B cell (primary cell): ENCODE measurements at regions not wholly inside any gene's neighbourhood (a gene's known extent, or its start where the extent isn't known, plus 50 kb on each side); places are given as distances from the start of the nearest gene placed in this dataset.

ENCODE experiments used
- ATAC-seq: fragments of 200-7000 bp; cut with Tn5 transposase; one replicate; pipeline ENCODE4 v1.10.0; 2021; ENCODE audit warnings: low read depth, mild to moderate bottlenecking, moderate number of reproducible peaks, moderate library complexity
- CTCF ChIA-PET: fragments of 350-600 bp; sonication (Branson Sonifier 250); formaldehyde crosslinking; loops from one replicate; lab custom pipeline; 2021; ENCODE audit warnings: antibody characterized with exemption, inconsistent platforms; lab: Charles Lee
- POLR2A ChIA-PET: fragments of 350-600 bp; sonication (Branson Sonifier 250); formaldehyde crosslinking; loops from one replicate; lab custom pipeline; 2021; ENCODE audit warnings: antibody characterized with exemption; lab: Charles Lee
- DNase-seq: peaks from one replicate; pipeline ENCODE4 v3.0.0; 2013
- H2AFZ ChIP-seq: 2 replicates; pipeline ENCODE4 v1.6.1; 2012; ENCODE audit warnings: mild to moderate bottlenecking, low read depth, low read length; ENCODE audit not compliant: insufficient read depth, poor library complexity, severe bottlenecking
- H3K27ac ChIP-seq, 2 donors: 1 replicate in 1 of 2; 2 replicates in 1 of 2; pipeline ENCODE4 v1.5.1; 2012 to 2013; ENCODE audit warnings: low read length in 2 of 2, mild to moderate bottlenecking in 2 of 2, moderate library complexity in 1 of 2
- H3K27me3 ChIP-seq, 4 experiments: fragments of 200-600 bp in 1 of 4; sonication (generic) in 1 of 4; replicated peaks in 1 of 4; 1 replicate in 2 of 4; 2 replicates in 2 of 4; pipeline versions ENCODE4 v1.6.1 to v1.7.0; 2013 to 2016; ENCODE audit warnings: low read length in 3 of 4, mild to moderate bottlenecking in 2 of 4, mixed read lengths in 1 of 4, moderate library complexity in 1 of 4; ENCODE audit not compliant: insufficient read depth in 4 of 4, control insufficient read depth in 3 of 4; ENCODE audit errors: control extremely low read depth in 1 of 4
- H3K36me3 ChIP-seq, 2 experiments: replicated peaks in 1 of 2; 1 replicate in 1 of 2; 2 replicates in 1 of 2; pipeline versions ENCODE4 v1.6.1 to v1.7.1; 2013; ENCODE audit warnings: low read length in 1 of 2; ENCODE audit not compliant: insufficient read depth in 2 of 2, control insufficient read depth in 1 of 2; ENCODE audit errors: control extremely low read depth in 1 of 2, extremely low read depth in 1 of 2
- H3K4me1 ChIP-seq, 2 donors: fragments of 200-600 bp in 1 of 2; sonication (generic) in 1 of 2; 1 replicate in 1 of 2; 2 replicates in 1 of 2; pipeline versions ENCODE4 v1.5.1 to v1.6.1; 2013 to 2017; ENCODE audit warnings: low read length in 2 of 2; ENCODE audit not compliant: control insufficient read depth in 2 of 2, insufficient read depth in 2 of 2
- H3K4me2 ChIP-seq: replicated peaks from 2 replicates; pipeline ENCODE3; 2012; ENCODE audit warnings: mild to moderate bottlenecking, low read depth, low read length; ENCODE audit not compliant: poor library complexity, severe bottlenecking
- H3K4me3 ChIP-seq, 5 experiments: fragments of 200-600 bp in 1 of 5; sonication (generic) in 1 of 5; 1 replicate in 3 of 5; 2 replicates in 2 of 5; pipeline versions ENCODE4 v1.5.1 to v1.7.0; 2011 to 2016; ENCODE audit warnings: low read length in 4 of 5, mild to moderate bottlenecking in 4 of 5, low read depth in 2 of 5, control low read depth in 1 of 5, moderate library complexity in 1 of 5; ENCODE audit not compliant: insufficient read depth in 1 of 5; ENCODE audit errors: control extremely low read depth in 1 of 5, extremely low read depth in 1 of 5
- H3K79me2 ChIP-seq: fragments of 200-600 bp; sonication (generic); one replicate; pipeline ENCODE4 v1.6.0; 2016; ENCODE audit warnings: low read length; ENCODE audit not compliant: control insufficient read depth, insufficient read depth
- H3K9ac ChIP-seq: fragments of 200-600 bp; sonication (generic); 2 replicates; pipeline ENCODE4 v1.6.1; 2017; ENCODE audit warnings: mild to moderate bottlenecking, low read length, moderate library complexity
- H3K9me3 ChIP-seq, 3 donors: one replicate each; pipeline versions ENCODE4 v1.6.1 to v1.7.1; 2013; ENCODE audit warnings: low read length in 2 of 3; ENCODE audit not compliant: control insufficient read depth in 2 of 3, insufficient read depth in 1 of 3; ENCODE audit errors: control extremely low read depth in 1 of 3
- H4K20me1 ChIP-seq: 2 replicates; pipeline ENCODE4 v1.6.0; 2012; ENCODE audit warnings: mild to moderate bottlenecking, low read length; ENCODE audit not compliant: insufficient read depth, control insufficient read depth, poor library complexity, severe bottlenecking
- H3K27ac Mint-ChIP-seq: one replicate; pipeline ENCODE4 v1.8.0; 2021; ENCODE audit warnings: mixed read lengths
- H3K27me3 Mint-ChIP-seq: one replicate; pipeline ENCODE4 v1.8.0; 2021; ENCODE audit warnings: mixed read lengths
- H3K4me1 Mint-ChIP-seq: one replicate; pipeline ENCODE4 v1.8.0; 2021; ENCODE audit warnings: mixed read lengths
- H3K4me3 Mint-ChIP-seq: one replicate; pipeline ENCODE4 v1.8.0; 2021; ENCODE audit warnings: mixed read lengths
- H3K9me3 Mint-ChIP-seq: one replicate; pipeline ENCODE4 v1.8.0; 2022; ENCODE audit warnings: mixed read lengths; ENCODE audit not compliant: insufficient read depth
- CTCF ChIP-seq: fragments of 200-600 bp; IDR thresholded peaks from one replicate; pipeline ENCODE4 v1.8.0; 2022; ENCODE audit warnings: antibody characterized with exemption, mild to moderate bottlenecking
- EZH2 ChIP-seq: IDR thresholded peaks from 2 replicates; pipeline ENCODE4 v1.6.1; 2012; ENCODE audit warnings: borderline replicate concordance, low read depth, mild to moderate bottlenecking, moderate library complexity, low read length; ENCODE audit not compliant: insufficient read depth, poor library complexity, severe bottlenecking
- WGBS: methylation state at CpG from one replicate; pipeline ENCODE4 v1.1.5; 2013; ENCODE audit warnings: missing lambda C conversion rate; ENCODE audit not compliant: insufficient coverage; 5-methylcytosine and 5-hydroxymethylcytosine counted together
- intact Hi-C: fragments of 100-400 bp; cut with micrococcal nuclease; formaldehyde crosslinking; loops from one replicate; pipeline ENCODE4 v1.10.0; 2022

- POLR2A ChIA-PET, result no interaction called here
- no peak for DNase-seq
- TF ChIP-seq EZH2 (no peak), CTCF (no peak)
Observed at GRCh38 chr3:116776880-116777785, 67.6 kb downstream of the TUSC7 start.

DNA sequence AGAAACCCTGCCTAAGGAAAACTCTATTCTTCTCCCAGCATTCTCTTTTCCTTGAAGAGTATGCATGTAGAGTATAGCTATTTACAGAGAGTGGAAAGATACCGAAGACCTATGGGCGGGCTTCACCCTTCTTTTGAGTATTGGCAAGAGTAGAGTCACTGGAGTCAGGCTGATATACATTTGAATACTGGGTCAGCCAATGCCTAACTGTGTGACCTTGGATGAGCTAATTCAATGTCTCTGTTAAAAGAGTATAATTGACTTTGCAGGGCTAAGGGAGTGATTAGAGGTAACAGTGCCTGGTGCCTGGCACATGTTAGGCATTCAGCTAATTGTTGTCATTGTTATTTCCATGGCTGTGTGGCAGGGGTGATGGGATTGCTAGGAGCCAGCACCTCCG is 75.6 kb downstream of the TUSC7 start:
- Histone ChIP-seq H3K4me1 (no peaks in the 10 kb centered on the region), H3K27me3 (no peaks in the 10 kb centered on the region), H3K4me2 (no peak overlapping the region), H3K9ac (no peak overlapping the region), H3K9me3 (no peaks in the 10 kb centered on the region), H3K27ac (no peak overlapping the region), H3K79me2 (no peaks in the 10 kb centered on the region), H3K4me3 (no peak overlapping the region), H2AFZ (no peak overlapping the region), H3K36me3 (no peaks in the 10 kb centered on the region), H4K20me1 (no peaks in the 10 kb centered on the region)
- H3K27me3 Mint-ChIP-seq, result no peaks in the 10 kb centered on the region
- ChIA-PET POLR2A (no interaction called here), CTCF (interaction anchor here (0.6 to 1.1 kb wide), 2 partner anchors 14 to 25 kb away, joined by 3 to 4 read pairs; no protein-coding TSS in a partner anchor)
- no peak overlapping the region for H3K27ac Mint-ChIP-seq
- DNase-seq (no peak), ATAC-seq (no peak)
- intact Hi-C loops, result no loop called here
- no peak overlapping the region for H3K4me3 Mint-ChIP-seq
- no peaks in the 10 kb centered on the region for H3K4me1 Mint-ChIP-seq
- WGBS, result 100% methylated on average over 2 of the region's 3 CpGs
- no peaks in the 10 kb centered on the region for H3K9me3 Mint-ChIP-seq
- no peak for TF ChIP-seq EZH2

More at GRCh38 chr3:116776880-116777785, 67.6 kb downstream of the TUSC7 start:
- Histone ChIP-seq H3K27me3 (peaks cover 0 to 3% (median 0%) of the 10 kb centered on the region in 4 experiments), H3K4me1 (no peaks in the 10 kb centered on the region), H3K4me3 (no peak overlapping the region), H2AFZ (no peak overlapping the region), H4K20me1 (no peaks in the 10 kb centered on the region), H3K79me2 (no peaks in the 10 kb centered on the region), H3K4me2 (no peak overlapping the region), H3K9me3 (no peaks in the 10 kb centered on the region), H3K27ac (no peak overlapping the region), H3K36me3 (no peaks in the 10 kb centered on the region), H3K9ac (no peak overlapping the region)
- H3K9me3 Mint-ChIP-seq, result no peaks in the 10 kb centered on the region
- H3K27me3 Mint-ChIP-seq, result peaks cover 4% of the 10 kb centered on the region
- ATAC-seq, result no peak
- intact Hi-C loops, result no loop called here
- CTCF ChIA-PET, result interaction anchor here (1.2 to 2.5 kb wide), 2 partner anchors 10 to 19 kb away, joined by 4 to 7 read pairs; no protein-coding TSS in a partner anchor
- no peak overlapping the region for H3K27ac Mint-ChIP-seq
- H3K4me3 Mint-ChIP-seq, result no peak overlapping the region
- no peaks in the 10 kb centered on the region for H3K4me1 Mint-ChIP-seq
- 95% methylated on average over 8 of the region's 10 CpGs for WGBS
